Neural progenitor cell (in vitro differentiated cells): ENCODE measurements at regions not wholly inside any gene's neighbourhood (a gene's known extent, or its start where the extent isn't known, plus 50 kb on each side); places are given as distances from the start of the nearest gene placed in this dataset.

Experiments
- DNase-seq: peaks from one replicate; pipeline ENCODE4 v3.0.0-alpha.2; 2016; ENCODE audit warnings: low spot score
- H2AFZ ChIP-seq: fragments of 200-600 bp; sonication (generic); replicated peaks from 2 replicates; pipeline ENCODE4 v1.6.1; 2016; ENCODE audit warnings: antibody characterized with exemption
- H3F3A ChIP-seq: fragments of 200-600 bp; sonication (generic); 2 replicates; pipeline ENCODE4 v1.6.1; 2016; ENCODE audit warnings: antibody characterized with exemption, low read depth
- H3K27ac ChIP-seq: fragments of 200-600 bp; sonication (generic); 2 replicates; pipeline ENCODE4 v1.5.1; 2016; ENCODE audit warnings: mild to moderate bottlenecking
- H3K27me3 ChIP-seq: fragments of 200-600 bp; sonication (generic); 2 replicates; pipeline ENCODE4 v1.6.1; 2016; ENCODE audit warnings: mild to moderate bottlenecking, moderate library complexity
- H3K36me3 ChIP-seq: fragments of 200-600 bp; sonication (generic); 2 replicates; pipeline ENCODE4 v1.5.1; 2016
- H3K4me1 ChIP-seq: fragments of 200-600 bp; sonication (generic); 2 replicates; pipeline ENCODE4 v1.6.1; 2016; ENCODE audit warnings: mixed run types
- H3K4me2 ChIP-seq: fragments of 200-600 bp; sonication (generic); 2 replicates; pipeline ENCODE4 v1.6.1; 2016
- H3K4me3 ChIP-seq: fragments of 200-600 bp; sonication (generic); 2 replicates; pipeline ENCODE4 v1.5.1; 2016
- H3K79me2 ChIP-seq: fragments of 200-600 bp; sonication (generic); 2 replicates; pipeline ENCODE4 v1.6.1; 2016; ENCODE audit warnings: low read depth
- H3K9ac ChIP-seq: fragments of 200-600 bp; sonication (generic); 2 replicates; pipeline ENCODE4 v1.6.1; 2016
- H3K9me3 ChIP-seq: fragments of 200-600 bp; sonication (generic); 2 replicates; pipeline ENCODE4 v1.5.1; 2016; ENCODE audit warnings: low read depth
- H4K20me1 ChIP-seq: fragments of 200-600 bp; sonication (generic); 2 replicates; pipeline ENCODE4 v1.6.1; 2016; ENCODE audit warnings: low read depth
- H3K27ac Mint-ChIP-seq: 3 replicates; pipeline ENCODE4 v1.8.0; 2021; ENCODE audit warnings: mixed read lengths
- H3K27me3 Mint-ChIP-seq: 2 replicates; pipeline ENCODE4 v1.8.0; 2022; ENCODE audit warnings: low read depth, mild to moderate bottlenecking, inconsistent platforms, moderate library complexity, mixed read lengths; ENCODE audit not compliant: insufficient read depth
- H3K36me3 Mint-ChIP-seq: 3 replicates; pipeline ENCODE4 v1.8.0; 2021; ENCODE audit warnings: mixed read lengths
- H3K4me1 Mint-ChIP-seq: 3 replicates; pipeline ENCODE4 v1.8.0; 2021; ENCODE audit warnings: mixed read lengths
- H3K4me3 Mint-ChIP-seq: 3 replicates; pipeline ENCODE4 v1.8.0; 2021; ENCODE audit warnings: mild to moderate bottlenecking, moderate library complexity, mixed read lengths
- H3K9me3 Mint-ChIP-seq: 3 replicates; pipeline ENCODE4 v1.8.0; 2020; ENCODE audit warnings: mixed read lengths
- EZH2 ChIP-seq: fragments of 200-600 bp; sonication (generic); IDR thresholded peaks from 2 replicates; pipeline ENCODE4 v1.6.1; 2017; ENCODE audit warnings: antibody characterized with exemption, mild to moderate bottlenecking, moderate library complexity
- EZH2phosphoT487 ChIP-seq: fragments of 200-600 bp; sonication (generic); IDR thresholded peaks from 2 replicates; pipeline ENCODE4 v1.6.1; 2017; ENCODE audit warnings: antibody characterized with exemption
- TF ChIP-seq, protein P1 (sequence below): fragments of 200-600 bp; sonication (generic); IDR thresholded peaks from 2 replicates; pipeline ENCODE4 v1.5.1; 2017; ENCODE audit warnings: antibody characterized with exemption, mild to moderate bottlenecking

DNA sequence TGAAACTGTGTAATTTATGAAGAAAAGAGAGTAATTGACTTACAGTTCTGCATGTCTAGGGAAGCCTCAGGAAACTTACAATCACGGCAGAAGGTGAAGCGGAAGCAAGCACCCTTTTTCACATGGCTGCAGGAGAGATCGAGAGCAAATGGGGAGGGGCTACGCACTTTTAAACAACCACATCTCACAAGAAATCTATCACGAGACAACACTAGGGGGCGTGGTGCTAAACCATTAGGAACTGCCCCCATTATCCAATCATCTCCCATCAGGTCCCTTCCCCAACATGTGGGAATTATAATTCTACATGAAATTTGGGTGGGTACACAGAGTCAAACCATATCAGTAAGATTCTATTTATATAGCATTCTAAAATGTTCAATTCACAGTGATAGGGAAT is 114.8 kb upstream of the TRPC4 start:
- Histone ChIP-seq H2AFZ (no peak overlapping the region), H4K20me1 (no peaks in the 10 kb centered on the region), H3K4me3 (no peak overlapping the region), H3K9me3 (no peaks in the 10 kb centered on the region), H3K9ac (no peak overlapping the region), H3K27me3 (no peaks in the 10 kb centered on the region), H3K79me2 (no peaks in the 10 kb centered on the region), H3F3A (no peaks in the 10 kb centered on the region), H3K36me3 (no peaks in the 10 kb centered on the region), H3K27ac (no peak overlapping the region), H3K4me2 (no peak overlapping the region), H3K4me1 (no peaks in the 10 kb centered on the region)
- no peak overlapping the region for H3K4me3 Mint-ChIP-seq
- no peaks in the 10 kb centered on the region for H3K36me3 Mint-ChIP-seq
- peaks cover 9% of the 10 kb centered on the region for H3K4me1 Mint-ChIP-seq
- H3K27ac Mint-ChIP-seq = no peak overlapping the region
- no peaks in the 10 kb centered on the region for H3K9me3 Mint-ChIP-seq
- DNase-seq = peak; percentile 26
- no peaks in the 10 kb centered on the region for H3K27me3 Mint-ChIP-seq
- no peak for TF ChIP-seq EZH2
- TF ChIP-seq EZH2phosphoT487 = no peak
- TF ChIP-seq, protein P1, sequence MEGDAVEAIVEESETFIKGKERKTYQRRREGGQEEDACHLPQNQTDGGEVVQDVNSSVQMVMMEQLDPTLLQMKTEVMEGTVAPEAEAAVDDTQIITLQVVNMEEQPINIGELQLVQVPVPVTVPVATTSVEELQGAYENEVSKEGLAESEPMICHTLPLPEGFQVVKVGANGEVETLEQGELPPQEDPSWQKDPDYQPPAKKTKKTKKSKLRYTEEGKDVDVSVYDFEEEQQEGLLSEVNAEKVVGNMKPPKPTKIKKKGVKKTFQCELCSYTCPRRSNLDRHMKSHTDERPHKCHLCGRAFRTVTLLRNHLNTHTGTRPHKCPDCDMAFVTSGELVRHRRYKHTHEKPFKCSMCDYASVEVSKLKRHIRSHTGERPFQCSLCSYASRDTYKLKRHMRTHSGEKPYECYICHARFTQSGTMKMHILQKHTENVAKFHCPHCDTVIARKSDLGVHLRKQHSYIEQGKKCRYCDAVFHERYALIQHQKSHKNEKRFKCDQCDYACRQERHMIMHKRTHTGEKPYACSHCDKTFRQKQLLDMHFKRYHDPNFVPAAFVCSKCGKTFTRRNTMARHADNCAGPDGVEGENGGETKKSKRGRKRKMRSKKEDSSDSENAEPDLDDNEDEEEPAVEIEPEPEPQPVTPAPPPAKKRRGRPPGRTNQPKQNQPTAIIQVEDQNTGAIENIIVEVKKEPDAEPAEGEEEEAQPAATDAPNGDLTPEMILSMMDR = peak; percentile 29

DNA sequence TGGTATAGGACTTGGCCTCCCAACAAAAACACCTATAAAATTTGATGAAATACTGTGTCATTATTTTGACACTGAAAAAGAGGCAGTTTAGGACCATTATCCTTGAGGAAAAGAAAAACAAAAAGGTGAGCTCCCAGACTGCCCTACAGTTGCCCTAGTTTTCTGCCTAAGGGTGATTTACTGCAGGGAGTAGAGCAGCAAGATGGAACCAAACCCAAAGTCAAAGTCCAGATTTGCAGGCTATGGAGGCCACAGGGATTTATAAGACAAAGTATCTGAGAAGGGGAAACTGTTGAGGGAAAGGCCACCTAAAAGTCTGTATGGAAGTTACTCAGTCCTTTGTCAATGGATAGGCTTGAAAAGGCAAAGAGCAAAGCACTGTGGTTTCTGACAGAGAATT is 112.4 kb upstream of the TRPC4 start:
- H3K4me1 ChIP-seq = no peaks in the 10 kb centered on the region
- no peak overlapping the region for H3K4me2 ChIP-seq
- DNase-seq = no peak
- no peak for TF ChIP-seq EZH2phosphoT487
- TF ChIP-seq, protein P1 = no peak
- TF ChIP-seq EZH2 = no peak
- peaks cover 9% of the 10 kb centered on the region for H3K4me1 Mint-ChIP-seq
- H3K27me3 Mint-ChIP-seq = no peaks in the 10 kb centered on the region
- peak overlapping the region; percentile 66 for H3K27ac Mint-ChIP-seq
- no peaks in the 10 kb centered on the region for H3K79me2 ChIP-seq
- no peak overlapping the region for H3K4me3 ChIP-seq
- no peaks in the 10 kb centered on the region for H4K20me1 ChIP-seq
- H3F3A ChIP-seq = no peaks in the 10 kb centered on the region
- H3K27ac ChIP-seq = no peak overlapping the region
- H3K9me3 Mint-ChIP-seq = no peaks in the 10 kb centered on the region
- no peaks in the 10 kb centered on the region for H3K27me3 ChIP-seq
- H2AFZ ChIP-seq = no peak overlapping the region
- no peaks in the 10 kb centered on the region for H3K36me3 Mint-ChIP-seq
- no peak overlapping the region for H3K4me3 Mint-ChIP-seq
- no peaks in the 10 kb centered on the region for H3K36me3 ChIP-seq
- no peak overlapping the region for H3K9ac ChIP-seq
- H3K9me3 ChIP-seq = no peaks in the 10 kb centered on the region

DNA sequence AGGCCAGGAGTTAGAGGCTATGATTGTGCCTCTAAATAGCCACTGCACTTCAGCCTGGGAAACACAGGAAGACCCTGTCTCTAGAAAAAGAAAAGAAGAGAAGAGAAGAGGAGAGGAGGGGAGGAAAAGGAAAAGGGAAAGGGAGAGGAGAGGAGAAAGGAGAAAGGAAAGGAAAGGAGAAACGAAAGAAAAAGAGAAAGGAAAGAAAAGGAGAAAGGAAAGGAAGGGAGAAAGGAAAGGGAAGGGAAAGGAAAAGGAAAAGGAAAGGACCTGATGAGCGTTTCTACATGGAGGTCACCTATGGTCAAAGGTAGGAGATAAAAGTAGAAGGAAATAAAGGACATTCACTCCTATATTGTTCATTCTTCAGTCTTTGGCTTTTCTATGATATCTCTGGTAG is 109.1 kb upstream of the TRPC4 start:
- no peak overlapping the region for H3K27ac ChIP-seq
- H3K36me3 ChIP-seq = no peaks in the 10 kb centered on the region
- no peaks in the 10 kb centered on the region for H4K20me1 ChIP-seq
- no peaks in the 10 kb centered on the region for H3K4me1 ChIP-seq
- H3K27me3 ChIP-seq = no peaks in the 10 kb centered on the region
- Mint-ChIP-seq H3K36me3 (no peaks in the 10 kb centered on the region), H3K4me3 (no peak overlapping the region), H3K4me1 (peaks cover 5% of the 10 kb centered on the region), H3K9me3 (no peaks in the 10 kb centered on the region), H3K27me3 (no peaks in the 10 kb centered on the region), H3K27ac (no peak overlapping the region)
- TF ChIP-seq EZH2phosphoT487 (no peak), EZH2 (no peak)
- TF ChIP-seq, protein P1 = no peak
- DNase-seq = no peak
- no peaks in the 10 kb centered on the region for H3K79me2 ChIP-seq
- H3K4me3 ChIP-seq = no peak overlapping the region
- no peak overlapping the region for H2AFZ ChIP-seq
- H3K9me3 ChIP-seq = no peaks in the 10 kb centered on the region
- no peak overlapping the region for H3K4me2 ChIP-seq
- H3F3A ChIP-seq = no peaks in the 10 kb centered on the region
- no peak overlapping the region for H3K9ac ChIP-seq

DNA sequence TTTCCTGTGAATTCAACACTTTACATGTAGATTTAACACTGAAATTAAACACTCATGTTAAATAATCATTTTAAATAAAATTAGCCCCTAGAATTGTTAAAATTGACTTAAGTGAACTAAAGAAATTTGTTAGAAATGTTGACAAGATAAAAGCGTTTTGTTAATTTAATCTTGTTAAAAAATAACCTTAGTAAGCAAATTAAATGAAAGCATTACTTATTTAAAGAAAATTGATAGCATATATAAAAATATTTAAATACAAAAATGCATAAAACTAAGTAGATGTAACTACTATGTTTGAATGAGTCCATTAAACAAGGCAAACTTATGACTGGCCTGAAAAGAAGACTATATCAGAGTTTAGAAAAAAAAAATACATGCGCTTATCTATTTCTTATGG is 99.0 kb upstream of the TRPC4 start:
- Mint-ChIP-seq H3K4me1 (peaks cover 3% of the 10 kb centered on the region), H3K4me3 (no peak overlapping the region), H3K27ac (no peak overlapping the region), H3K36me3 (no peaks in the 10 kb centered on the region), H3K27me3 (no peaks in the 10 kb centered on the region), H3K9me3 (peaks cover 10% of the 10 kb centered on the region)
- TF ChIP-seq, protein P1 = no peak
- TF ChIP-seq EZH2 (no peak), EZH2phosphoT487 (no peak)
- Histone ChIP-seq H3K27me3 (no peaks in the 10 kb centered on the region), H2AFZ (no peak overlapping the region), H3F3A (peaks cover 5% of the 10 kb centered on the region), H3K27ac (no peak overlapping the region), H3K4me1 (no peaks in the 10 kb centered on the region), H3K36me3 (no peaks in the 10 kb centered on the region), H4K20me1 (no peaks in the 10 kb centered on the region), H3K4me2 (no peak overlapping the region), H3K4me3 (no peak overlapping the region), H3K9ac (no peak overlapping the region), H3K9me3 (no peaks in the 10 kb centered on the region), H3K79me2 (no peaks in the 10 kb centered on the region)
- DNase-seq = no peak
